Liver (tissue), 8 donors: ENCODE measurements at regions not wholly inside any gene's neighbourhood (a gene's known extent, or its start where the extent isn't known, plus 50 kb on each side); places are given as distances from the start of the nearest gene placed in this dataset.

ENCODE experiments used
- DNase-seq: peaks from one replicate; pipeline ENCODE4 v3.0.0-alpha.2; 2017; ENCODE audit warnings: low spot score
- H3K27ac ChIP-seq, 2 donors: one replicate each; pipeline ENCODE4 v1.7.0; 2013; ENCODE audit warnings: inconsistent platforms in 2 of 2, low read length in 2 of 2, control low read depth in 1 of 2, low read depth in 1 of 2, mild to moderate bottlenecking in 1 of 2
- H3K27me3 ChIP-seq, 4 donors: one replicate each; pipeline versions ENCODE4 v1.6.1 to v1.7.0; 2013; ENCODE audit warnings: low read length in 3 of 4, inconsistent platforms in 1 of 4, mild to moderate bottlenecking in 1 of 4, moderate library complexity in 1 of 4; ENCODE audit not compliant: control insufficient read depth in 4 of 4, insufficient read depth in 4 of 4
- H3K36me3 ChIP-seq, 4 donors: one replicate each; pipeline versions ENCODE4 v1.6.1 to v1.7.0; 2013; ENCODE audit warnings: low read length in 3 of 4, mild to moderate bottlenecking in 3 of 4, low read depth in 1 of 4, moderate library complexity in 1 of 4; ENCODE audit not compliant: control insufficient read depth in 4 of 4, insufficient read depth in 3 of 4
- H3K4me1 ChIP-seq, 4 donors: one replicate each; pipeline versions ENCODE4 v1.6.1 to v1.7.0; 2013; ENCODE audit warnings: low read length in 3 of 4, mild to moderate bottlenecking in 3 of 4, moderate library complexity in 1 of 4; ENCODE audit not compliant: control insufficient read depth in 4 of 4, insufficient read depth in 4 of 4
- H3K4me3 ChIP-seq, 3 donors: one replicate each; pipeline versions ENCODE4 v1.6.1 to v1.7.0; 2013; ENCODE audit warnings: low read length in 3 of 3, control low read depth in 1 of 3, low read depth in 1 of 3, mild to moderate bottlenecking in 1 of 3
- H3K9ac ChIP-seq, 2 donors: one replicate each; pipeline ENCODE4 v1.7.0; 2013; ENCODE audit warnings: low read length in 2 of 2, mild to moderate bottlenecking in 2 of 2, moderate library complexity in 2 of 2, control low read depth in 1 of 2, low read depth in 1 of 2
- H3K9me3 ChIP-seq, 4 donors: one replicate each; pipeline versions ENCODE4 v1.6.1 to v1.7.0; 2013; ENCODE audit warnings: low read length in 3 of 4; ENCODE audit not compliant: control insufficient read depth in 4 of 4
- ATF3 ChIP-seq: IDR thresholded peaks from 2 replicates; pipeline ENCODE4 v1.6.1; 2016; ENCODE audit warnings: antibody characterized with exemption
- CTCF ChIP-seq: fragments of 150-350 bp; IDR thresholded peaks from 2 replicates; pipeline ENCODE4 v1.5.1; 2017; ENCODE audit warnings: improper control_type of control experiment, low read depth, low read length; ENCODE audit not compliant: missing input control
- EGR1 ChIP-seq, 2 donors: IDR thresholded peaks; 2 replicates each; pipeline ENCODE4 v1.6.1; 2016 to 2018; ENCODE audit warnings: antibody characterized with exemption in 2 of 2, low read depth in 2 of 2
- FOXA1 ChIP-seq: IDR thresholded peaks from 2 replicates; pipeline ENCODE4 v1.6.1; 2016; ENCODE audit warnings: antibody characterized with exemption
- FOXA2 ChIP-seq: IDR thresholded peaks from 2 replicates; pipeline ENCODE4 v1.6.1; 2016; ENCODE audit warnings: antibody characterized with exemption
- GABPA ChIP-seq, 2 donors: IDR thresholded peaks in 1 of 2; conservative IDR thresholded peaks in 1 of 2; 2 replicates each; pipeline ENCODE4 v1.6.1; 2016; ENCODE audit warnings: antibody characterized with exemption in 2 of 2, mild to moderate bottlenecking in 1 of 2, moderate library complexity in 1 of 2
- HNF4A ChIP-seq, 2 donors: conservative IDR thresholded peaks; 2 replicates each; pipeline ENCODE4 v1.6.1; 2016; ENCODE audit warnings: antibody characterized with exemption in 2 of 2, mild to moderate bottlenecking in 2 of 2
- HNF4G ChIP-seq: IDR thresholded peaks from 2 replicates; pipeline ENCODE4 v1.6.1; 2016; ENCODE audit warnings: antibody characterized with exemption
- JUND ChIP-seq, 2 donors: IDR thresholded peaks; 2 replicates each; pipeline ENCODE4 v1.6.1; 2016; ENCODE audit warnings: antibody characterized with exemption in 2 of 2
- MAX ChIP-seq: IDR thresholded peaks from 2 replicates; pipeline ENCODE4 v1.6.1; 2016; ENCODE audit warnings: antibody characterized with exemption
- NR2F2 ChIP-seq: IDR thresholded peaks from 2 replicates; pipeline ENCODE4 v1.6.1; 2016; ENCODE audit warnings: antibody characterized with exemption
- RAD21 ChIP-seq, 2 donors: IDR thresholded peaks; 2 replicates each; pipeline ENCODE4 v1.6.1; 2016; ENCODE audit warnings: antibody characterized with exemption in 2 of 2, mild to moderate bottlenecking in 2 of 2
- REST ChIP-seq: IDR thresholded peaks from 2 replicates; pipeline ENCODE4 v1.6.1; 2016; ENCODE audit warnings: antibody characterized with exemption, mild to moderate bottlenecking
- RXRA ChIP-seq, 2 donors: IDR thresholded peaks; 2 replicates each; pipeline ENCODE4 v1.6.1; 2017 to 2018; ENCODE audit warnings: antibody characterized with exemption in 2 of 2, mild to moderate bottlenecking in 1 of 2
- SP1 ChIP-seq: IDR thresholded peaks from 2 replicates; pipeline ENCODE4 v1.6.1; 2018; ENCODE audit warnings: antibody characterized with exemption, mild to moderate bottlenecking
- TAF1 ChIP-seq: conservative IDR thresholded peaks from 2 replicates; pipeline ENCODE4 v1.6.1; 2016; ENCODE audit warnings: antibody characterized with exemption, mild to moderate bottlenecking
- YY1 ChIP-seq: IDR thresholded peaks from 2 replicates; pipeline ENCODE4 v1.6.1; 2016; ENCODE audit warnings: antibody characterized with exemption, mild to moderate bottlenecking
- ZBTB33 ChIP-seq: IDR thresholded peaks from 2 replicates; pipeline ENCODE4 v1.6.1; 2016; ENCODE audit warnings: antibody characterized with exemption
- WGBS: extraction: QIAGEN DNeasy Blood & Tissue Kit; methylation state at CpG from one replicate; pipeline ENCODE4 v1.1.7; 2013; 5-methylcytosine and 5-hydroxymethylcytosine counted together
- donor health status: healthy.
- donor health status: healthy.
- donor health status: healthy.
- donor health status: healthy.
- donor health status: healthy.

GRCh38 chr22:48632646-48633246 lies 1194.9 kb downstream of the BRD1 start:
- no peaks in the 10 kb centered on the region for H3K27me3 ChIP-seq
- DNase-seq, result no peak
- TF ChIP-seq GABPA (IDR thresholded peaks at IDR 0.05 in 1 of 2, conservative IDR thresholded peaks at IDR 0.05 in 1 of 2) (no peak), REST (no peak), CTCF (no peak), RAD21 (IDR thresholded peaks at IDR 0.05) (no peak), HNF4A (conservative IDR thresholded peaks at IDR 0.05) (no peak), SP1 (no peak), YY1 (no peak), RXRA (IDR thresholded peaks at IDR 0.05) (no peak), FOXA2 (no peak), HNF4G (no peak), MAX (no peak), TAF1 (no peak), ZBTB33 (no peak), JUND (IDR thresholded peaks at IDR 0.05) (no peak), EGR1 (IDR thresholded peaks at IDR 0.05; ENCODE audit: low read depth in 2 of 2) (no peak), NR2F2 (no peak), FOXA1 (no peak), ATF3 (no peak)

More at GRCh38 chr22:48632646-48633246, 1194.9 kb downstream of the BRD1 start:
- H3K4me3 ChIP-seq, result no peak overlapping the region
- no peak overlapping the region for H3K9ac ChIP-seq
- no peak overlapping the region for H3K27ac ChIP-seq
- H3K9me3 ChIP-seq, result no peaks in the 10 kb centered on the region
- 87% methylated on average over 17 of the region's 17 CpGs for WGBS
- no peaks in the 10 kb centered on the region for H3K4me1 ChIP-seq
- H3K36me3 ChIP-seq, result no peaks in the 10 kb centered on the region
